ENCODE measurements at regions not wholly inside any gene's neighbourhood (a gene's known extent, or its start where the extent isn't known, plus 50 kb on each side); places are given as distances from the start of the nearest gene placed in this dataset.

DNA sequence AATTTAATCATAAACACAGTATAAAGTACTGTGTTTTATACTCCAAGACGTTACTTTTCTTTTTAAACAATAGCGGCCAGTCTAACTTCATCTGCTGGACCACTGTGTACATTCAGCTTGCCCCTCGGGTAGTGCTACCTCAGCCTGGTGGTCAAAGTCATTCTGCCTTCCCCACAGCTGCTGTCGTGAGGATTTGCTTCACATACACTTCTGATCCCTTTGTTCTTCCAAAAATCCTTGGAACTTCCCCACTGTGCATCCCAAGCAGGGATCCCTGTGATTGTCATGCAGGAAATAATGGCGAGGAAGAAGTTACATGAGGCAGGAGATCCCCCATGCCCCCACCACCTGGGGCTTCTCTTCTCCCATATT lies 234.9 kb upstream of the STARD13 start:
- DNase-seq, result no peak

DNA sequence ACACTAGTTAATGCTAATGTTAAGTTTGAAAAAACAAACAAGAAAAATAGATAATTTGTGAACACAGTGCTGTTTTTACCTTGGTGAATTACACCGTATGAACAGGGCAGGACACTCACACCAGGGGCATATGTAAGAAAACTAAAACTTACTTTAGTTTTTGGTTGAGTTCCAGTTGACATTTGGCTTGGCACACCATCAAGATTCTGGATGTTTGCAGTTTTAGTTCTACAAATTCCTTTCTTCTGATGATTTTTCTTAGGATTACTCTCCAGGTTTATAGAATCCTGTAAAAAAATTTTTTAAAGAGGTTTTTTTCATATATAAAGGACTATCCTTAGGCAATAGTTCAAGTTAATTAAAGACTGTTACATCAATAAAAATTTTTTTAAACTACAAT lies 238.5 kb upstream of the STARD13 start:
- no peak for DNase-seq

DNA sequence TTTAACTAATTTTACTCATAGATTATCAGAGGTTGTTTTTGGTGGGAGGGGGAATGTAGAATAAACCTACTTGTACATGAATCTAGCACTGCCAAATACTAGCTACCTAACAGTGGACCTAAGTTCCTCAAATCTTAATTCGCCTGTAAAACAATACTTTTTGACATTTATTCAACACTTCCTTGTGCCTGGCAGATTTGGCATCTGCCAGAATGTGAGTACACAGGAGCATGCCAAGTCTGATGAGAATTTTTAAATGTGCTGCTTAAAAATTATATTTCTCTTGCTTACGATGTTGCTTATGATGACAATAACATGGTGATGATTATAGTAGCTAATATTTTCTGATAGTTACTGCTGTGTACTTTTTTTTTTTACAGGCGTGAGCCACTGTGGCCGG lies 240.2 kb upstream of the STARD13 start:
- DNase-seq, result no peak

DNA sequence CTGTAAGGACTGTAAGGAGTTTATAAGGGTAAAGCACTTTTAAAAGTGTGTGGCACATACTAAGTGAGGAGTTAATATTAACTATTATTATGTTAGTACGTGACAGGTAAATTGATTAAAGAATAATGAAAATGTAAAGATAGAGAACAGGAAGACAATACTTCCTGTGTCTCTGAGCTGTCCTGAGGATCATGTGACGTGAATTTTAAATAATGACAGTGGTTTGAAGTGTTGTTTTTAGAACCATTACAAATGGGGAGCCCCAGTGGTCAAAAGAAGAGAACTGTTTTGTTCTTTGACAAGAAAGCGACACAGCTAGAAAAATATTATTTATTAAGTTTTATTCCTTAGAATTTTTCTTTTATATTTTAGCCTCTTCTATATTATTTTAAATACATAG lies 241.2 kb upstream of the STARD13 start:
- no peak for DNase-seq

DNA sequence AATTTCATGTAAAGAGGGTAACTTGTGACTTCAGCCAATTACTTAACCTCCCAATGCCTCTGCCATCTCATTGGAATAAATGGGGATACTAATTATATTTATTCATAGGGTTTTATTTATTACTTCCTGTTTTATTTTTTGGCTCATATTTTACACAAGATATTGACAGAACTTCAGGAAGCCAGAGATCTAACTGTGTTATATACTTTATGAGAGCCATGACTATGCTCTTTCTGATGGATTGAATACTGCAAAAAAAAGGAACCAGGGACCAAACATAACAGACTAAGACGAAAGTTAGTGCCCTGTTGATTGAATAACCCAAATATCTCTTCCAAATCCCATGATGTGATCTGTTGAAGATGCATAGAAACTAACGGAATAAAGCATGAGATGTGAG lies 243.3 kb upstream of the STARD13 start:
- DNase-seq, result no peak

DNA sequence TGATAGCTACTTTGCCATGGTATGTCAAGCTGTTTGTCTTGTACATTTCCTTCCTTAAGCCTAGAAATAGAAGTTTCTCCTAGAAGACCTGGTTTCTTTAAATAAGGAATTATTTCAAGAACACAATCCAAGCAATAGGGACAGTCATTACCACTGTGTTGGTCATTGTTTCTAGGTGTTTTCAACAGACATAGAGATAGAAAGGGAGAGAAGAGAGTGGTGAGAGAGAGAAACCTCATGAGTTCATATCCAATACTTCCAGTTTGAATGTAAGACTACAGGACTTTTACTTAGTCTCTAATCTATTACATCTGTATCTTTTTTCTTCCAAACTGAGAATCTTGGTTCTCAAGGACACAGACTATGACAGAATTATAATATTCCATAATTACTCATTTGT lies 245.9 kb upstream of the STARD13 start:
- DNase-seq, result no peak

DNA sequence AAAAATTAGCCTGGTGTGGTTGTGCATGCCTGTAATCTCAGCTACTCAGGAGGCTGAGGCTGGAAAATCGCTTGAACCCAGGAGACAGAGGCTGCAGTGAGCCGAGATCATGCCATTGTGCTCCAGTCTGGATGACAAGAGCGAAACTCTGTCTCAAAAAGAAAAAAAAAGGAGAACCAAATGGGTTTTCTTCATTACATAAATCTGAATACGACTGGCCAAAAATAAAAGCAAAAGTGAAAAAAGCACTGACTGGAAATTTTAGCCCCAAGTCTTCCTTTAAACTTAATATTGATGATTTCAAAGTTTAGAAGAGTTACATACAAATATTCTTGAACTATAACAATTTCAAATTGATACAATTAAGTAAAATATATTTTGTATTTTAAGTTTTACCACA lies 249.5 kb upstream of the STARD13 start:
- DNase-seq, result no peak

DNA sequence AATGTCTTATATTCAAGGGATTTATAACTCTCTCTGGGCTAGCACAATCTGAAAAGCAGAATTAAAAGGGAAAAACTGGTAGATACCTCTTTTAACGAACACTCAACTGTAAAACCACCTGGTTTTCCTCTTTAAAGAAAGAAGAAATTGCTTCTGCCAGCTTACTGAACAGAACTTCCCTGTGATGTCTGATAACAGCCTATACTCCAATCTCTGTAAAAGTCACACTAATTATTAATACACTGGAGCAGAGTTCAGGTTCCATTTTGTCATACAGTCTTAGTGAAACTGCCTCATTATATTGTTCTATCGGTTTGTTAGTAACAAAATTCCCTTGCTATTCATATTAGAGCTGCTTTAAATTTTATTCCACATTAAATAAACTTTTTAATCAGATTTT lies 251.0 kb upstream of the STARD13 start:
- no peak for DNase-seq

DNA sequence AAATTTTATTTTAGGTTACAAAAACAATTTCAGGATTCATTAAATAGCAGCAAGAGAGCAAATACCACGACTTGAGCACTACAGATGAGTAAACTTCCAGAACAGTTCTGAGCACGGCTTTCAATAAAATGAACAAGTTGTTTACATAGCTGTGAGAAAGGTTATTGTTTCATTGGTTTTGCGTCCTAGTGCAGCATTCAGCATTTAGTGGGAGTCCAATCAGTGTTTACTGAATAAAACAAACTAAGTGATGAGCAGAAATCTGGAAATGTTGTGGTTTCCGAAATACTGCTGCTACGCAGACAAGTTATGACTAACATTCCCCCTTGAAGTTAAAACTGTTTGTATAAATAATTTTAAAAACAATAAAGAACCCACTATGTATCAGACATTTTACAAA lies 251.5 kb upstream of the STARD13 start:
- no peak for DNase-seq

DNA sequence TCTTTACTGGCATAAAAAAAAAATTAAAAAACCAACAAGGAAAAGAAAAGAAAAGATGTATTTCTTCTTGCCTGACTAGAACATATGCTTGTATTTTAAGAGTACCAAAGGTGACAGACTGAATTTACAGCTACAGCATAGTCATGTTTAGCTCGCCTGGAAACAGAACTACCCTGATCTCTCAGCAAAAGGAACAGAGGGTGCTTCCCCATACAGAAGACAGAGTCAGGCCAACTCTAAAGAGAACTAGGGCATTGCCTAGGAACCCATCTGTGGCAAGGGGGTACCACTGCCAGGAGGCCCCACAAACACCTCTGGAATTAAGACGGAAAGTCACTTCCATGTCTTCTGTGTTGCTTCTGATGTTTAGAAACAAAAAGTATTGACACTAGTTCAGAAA lies 252.1 kb upstream of the STARD13 start:
- no peak for DNase-seq

DNA sequence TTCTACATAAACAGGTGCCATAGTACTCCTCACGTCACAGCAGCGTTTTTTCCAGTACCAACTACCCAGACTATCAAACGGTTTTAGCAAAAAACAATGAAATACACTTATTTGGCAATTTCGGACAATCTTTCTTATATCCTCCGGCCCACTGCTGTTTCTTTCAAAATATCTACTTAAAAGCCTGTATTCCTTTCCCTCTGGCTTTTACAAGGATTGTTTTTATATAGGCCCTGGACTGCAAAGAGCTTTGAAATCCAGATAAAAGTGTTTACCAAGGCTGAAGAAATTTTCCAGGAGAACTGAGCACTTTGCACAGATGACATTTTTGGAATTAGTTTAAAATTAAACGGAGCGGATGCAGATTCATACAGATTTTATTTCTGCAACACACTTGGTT lies 255.9 kb upstream of the STARD13 start:
- no peak for DNase-seq

DNA sequence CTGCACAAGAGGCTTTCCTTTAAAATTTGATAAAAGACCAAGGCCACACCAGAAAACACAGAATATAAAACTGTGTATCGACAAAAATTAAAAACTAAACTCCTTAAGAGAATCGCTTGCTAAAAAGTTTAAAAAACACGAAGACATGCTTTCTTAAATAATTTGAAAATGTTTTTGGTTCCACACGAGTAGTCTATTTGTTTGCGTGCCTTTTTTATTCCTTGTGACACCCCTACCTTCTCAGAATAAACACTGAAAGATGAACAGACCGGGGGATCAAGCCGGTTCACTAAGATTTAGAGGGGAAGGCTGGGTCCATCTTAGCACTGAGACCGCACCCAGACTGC lies 256.4 kb upstream of the STARD13 start:
- DNase-seq, result no peak

DNA sequence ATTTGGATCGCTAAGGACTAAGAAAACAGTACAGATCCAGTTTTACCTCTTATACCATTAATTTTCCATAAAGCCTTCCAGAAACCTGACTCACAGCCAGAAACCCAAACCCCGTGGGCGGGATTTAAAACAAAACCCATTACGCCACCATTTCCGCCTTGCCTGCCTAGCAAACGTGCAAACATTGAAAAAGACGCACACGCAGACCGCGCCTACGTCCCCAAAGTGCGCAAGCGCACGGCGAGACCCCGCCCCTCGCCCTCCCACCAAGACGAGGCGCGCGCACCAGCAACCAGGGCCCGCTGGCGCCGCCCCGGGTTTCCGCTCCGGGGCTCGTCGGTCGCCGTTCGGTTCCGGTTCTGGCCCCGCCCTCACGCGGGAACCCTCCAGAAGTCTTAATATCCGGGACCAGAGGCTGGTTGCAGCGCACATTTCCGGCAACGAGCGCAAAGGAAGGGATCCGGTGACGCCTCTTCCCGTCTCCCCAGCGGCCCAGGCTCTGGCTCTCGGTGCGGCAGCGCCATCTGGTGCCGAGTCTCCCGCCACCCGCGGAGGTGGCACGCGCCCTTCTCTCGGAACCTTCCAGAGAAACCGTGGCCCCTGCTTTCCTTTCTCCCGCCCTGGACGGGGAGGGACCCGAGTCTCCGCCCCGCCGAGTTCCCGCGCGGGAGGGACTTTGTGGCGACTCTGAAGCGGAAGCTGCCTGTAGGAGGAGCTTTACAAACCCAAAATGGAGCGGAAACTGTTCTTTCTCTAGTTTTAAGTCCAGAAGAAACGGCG lies 256.9 kb upstream of the STARD13 start:
- peak; percentile 95 for DNase-seq

DNA sequence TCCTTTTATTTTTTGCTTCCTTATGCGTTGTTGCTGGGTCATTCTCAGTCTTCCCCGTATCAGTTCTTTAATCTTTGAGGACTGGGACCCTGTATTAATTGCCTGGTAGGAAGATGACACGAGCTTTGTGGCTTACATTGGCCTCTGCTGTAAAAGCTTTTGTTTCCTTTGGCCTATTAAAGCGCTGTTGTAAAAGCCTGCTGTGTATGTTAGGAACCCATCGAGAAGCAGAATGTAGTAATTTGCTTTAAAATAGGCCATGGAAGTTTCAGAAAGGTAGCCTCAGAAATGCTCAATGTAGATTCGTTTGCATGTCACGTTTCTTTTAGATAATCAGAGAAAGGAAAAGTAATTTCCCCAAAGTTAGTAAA lies 257.5 kb upstream of the STARD13 start:
- DNase-seq, result peak; percentile 73

DNA sequence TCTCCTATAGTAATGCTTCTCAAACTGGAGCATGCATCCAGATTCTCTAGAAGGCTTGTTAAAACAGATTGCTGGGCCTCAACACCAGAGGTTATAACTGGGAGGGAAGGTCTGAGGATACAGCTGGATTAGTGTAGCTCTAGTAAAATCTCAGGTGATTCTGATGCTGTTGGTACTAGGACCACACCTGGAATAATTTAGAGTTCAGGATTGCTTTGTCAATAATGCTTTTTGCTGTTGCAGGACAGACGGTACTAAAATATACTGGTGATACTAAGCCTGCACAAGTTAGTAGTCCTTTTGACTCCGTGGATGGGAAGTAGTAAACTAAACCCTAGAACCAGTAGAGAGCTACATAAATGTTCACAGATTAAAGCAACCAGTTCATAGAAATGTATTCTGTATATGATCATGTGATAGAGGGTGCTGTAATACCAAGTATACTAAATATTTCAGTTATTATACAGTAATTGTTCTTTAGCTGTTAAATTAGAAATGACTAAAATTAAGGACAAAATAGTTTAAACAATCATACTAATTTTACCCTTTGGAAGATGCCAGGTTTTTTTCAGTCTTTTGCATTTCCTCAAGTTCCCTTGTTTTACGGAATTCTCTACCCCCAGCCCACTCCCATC lies 258.2 kb upstream of the STARD13 start:
- DNase-seq, result peak; percentile 44

DNA sequence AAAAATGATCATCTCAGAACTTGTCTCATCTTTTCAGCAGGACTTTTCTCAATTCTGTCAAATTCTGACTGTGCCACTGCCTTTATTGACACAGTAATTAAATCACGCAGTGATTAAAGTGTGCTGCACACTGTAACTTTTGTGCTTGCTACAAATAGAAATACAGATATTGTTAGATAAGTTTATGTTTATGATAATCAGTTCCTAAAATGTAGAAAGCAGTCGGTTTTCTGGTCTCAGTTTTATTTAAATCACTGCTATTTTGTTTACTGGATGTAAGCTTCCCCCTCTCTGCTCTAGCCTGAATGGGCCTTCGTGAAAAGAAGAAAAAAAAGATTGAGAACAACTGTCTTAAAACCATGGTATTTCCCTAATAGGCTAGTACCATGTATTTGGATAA lies 258.8 kb upstream of the STARD13 start:
- no peak for DNase-seq

DNA sequence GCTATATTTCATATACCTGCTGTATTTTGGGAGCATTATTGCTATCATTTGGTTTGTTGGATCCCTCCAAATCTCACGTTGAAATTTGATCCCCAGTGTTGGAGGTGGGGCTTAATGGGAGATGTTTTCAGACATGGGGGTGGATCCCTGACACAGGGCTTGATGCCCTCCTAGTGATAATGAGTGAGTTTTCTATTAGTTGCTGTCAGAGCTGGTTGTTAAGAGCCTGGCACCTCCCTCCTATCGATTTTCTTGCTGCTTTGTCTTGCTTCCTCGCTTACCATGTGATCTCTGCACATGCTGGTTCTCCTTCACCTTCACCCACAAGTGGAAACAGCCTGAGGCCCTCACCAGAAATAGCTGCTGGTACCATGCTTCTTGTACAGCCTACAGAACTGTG lies 259.9 kb upstream of the STARD13 start:
- peak; percentile 26 for DNase-seq

DNA sequence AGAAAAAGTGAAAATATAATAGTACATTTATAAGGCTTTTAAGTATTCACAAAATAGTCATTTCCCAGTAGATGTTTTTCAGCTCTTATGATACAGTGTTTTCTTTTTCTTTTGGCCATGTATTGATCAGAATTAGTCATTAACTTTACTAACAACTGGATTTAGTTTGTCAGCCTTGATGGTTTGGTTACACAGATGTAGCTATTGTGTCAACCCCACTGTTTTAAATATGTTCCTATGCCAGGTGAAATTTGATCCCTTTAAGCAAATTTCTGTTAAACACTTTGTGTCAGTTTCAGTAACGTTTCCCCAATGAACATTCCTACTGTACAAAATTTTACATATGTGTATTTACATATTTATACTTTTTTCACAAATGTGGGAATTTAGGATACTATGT lies 261.5 kb upstream of the STARD13 start:
- DNase-seq, result no peak

DNA sequence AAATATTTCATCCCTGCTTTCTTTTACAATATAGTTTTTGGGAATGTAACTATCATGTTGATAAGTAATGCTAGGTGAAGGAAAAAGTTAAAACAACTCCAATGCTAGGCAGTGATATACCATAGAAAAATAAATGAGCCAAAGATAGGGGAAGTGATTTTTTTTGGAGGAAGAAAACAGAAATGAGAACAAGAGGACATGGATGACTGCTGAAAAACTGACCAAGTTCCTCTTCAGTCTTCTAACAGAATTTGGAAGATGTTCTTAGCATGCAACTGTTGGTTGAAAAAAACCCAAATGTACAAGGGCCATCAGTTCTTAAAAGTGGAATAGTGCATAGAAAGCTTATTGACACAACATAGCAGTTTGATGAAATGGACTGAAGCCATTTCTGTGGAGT lies 262.5 kb upstream of the STARD13 start:
- no peak for DNase-seq

DNA sequence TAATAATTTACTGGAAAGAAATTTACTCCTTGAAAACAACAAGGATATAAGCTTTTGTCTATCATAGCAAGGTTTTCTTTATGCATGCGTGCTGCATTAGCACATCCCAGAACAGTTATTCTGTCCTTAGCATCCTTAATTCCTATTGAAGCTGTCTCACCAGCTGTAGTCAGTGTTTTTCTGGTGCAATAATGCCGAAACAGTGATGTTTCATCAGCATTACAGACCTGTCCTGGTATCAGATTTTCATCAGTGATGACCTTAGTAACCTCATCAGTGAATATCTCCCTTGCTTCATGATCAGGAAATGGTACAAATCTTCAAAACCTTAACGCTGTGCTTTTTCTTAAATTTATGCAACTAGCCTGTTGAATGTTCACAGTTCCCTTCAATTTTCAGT lies 264.7 kb upstream of the STARD13 start:
- DNase-seq, result no peak

DNA sequence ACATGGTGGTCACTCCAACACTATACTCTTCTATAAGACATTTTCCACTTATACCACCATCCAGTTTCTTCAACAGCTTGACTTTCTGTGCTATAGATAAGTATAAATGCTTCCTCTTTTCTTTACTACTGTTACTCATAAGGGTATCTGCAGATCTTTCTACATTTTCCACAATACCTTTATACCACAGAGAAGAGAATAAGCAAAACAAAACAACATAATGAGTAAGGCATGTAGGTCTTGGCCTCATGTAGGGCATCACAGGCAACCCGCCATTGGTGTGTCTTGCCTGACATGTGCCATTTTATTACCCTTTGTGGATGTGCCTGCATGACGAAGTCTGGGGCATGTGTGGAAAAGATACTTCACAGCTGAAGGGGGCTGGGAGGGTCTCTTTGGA lies 265.3 kb upstream of the STARD13 start:
- no peak for DNase-seq

DNA sequence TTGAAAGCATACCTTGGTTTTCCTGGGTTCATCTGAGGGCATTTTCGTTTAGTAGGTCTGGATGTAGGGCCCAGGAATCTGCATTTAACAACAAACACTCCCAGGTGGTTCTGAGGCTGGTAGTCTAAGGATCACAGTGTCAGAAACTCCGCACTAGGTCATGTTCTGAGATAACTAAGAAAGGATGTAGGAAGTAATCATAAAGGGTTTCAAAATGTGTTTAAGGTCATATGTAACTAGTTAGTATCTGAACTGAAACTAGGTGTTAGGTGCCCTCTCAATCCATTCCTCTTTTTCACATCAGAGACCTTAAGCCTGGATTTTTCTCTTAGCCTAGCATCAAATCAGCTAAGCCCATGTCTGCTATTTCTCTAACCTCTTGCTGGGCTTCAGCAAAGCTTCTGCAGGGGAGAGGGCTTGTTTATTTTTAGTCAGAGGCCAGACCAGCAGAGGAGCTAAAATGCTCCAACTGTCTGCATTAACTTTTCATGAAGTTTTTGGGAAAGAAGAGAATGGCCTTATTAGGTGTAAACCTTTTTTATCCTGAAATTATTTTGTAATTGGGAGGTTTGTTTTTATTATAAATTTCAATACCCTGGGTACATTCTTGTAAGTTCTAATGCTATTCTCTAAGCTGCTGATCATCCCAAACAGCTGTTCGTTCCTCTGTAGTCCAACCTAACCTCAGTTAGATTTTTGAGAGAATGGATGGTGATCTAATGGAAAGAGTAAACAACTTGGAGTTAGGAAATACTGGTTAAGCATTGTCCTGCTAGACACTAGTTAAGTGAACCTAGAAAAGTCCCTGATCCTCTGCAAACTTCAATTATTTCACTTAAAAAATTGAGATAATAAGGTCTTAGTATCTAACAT lies 262.8 kb upstream of the RFC3 start:
- DNase-seq, result no peak

DNA sequence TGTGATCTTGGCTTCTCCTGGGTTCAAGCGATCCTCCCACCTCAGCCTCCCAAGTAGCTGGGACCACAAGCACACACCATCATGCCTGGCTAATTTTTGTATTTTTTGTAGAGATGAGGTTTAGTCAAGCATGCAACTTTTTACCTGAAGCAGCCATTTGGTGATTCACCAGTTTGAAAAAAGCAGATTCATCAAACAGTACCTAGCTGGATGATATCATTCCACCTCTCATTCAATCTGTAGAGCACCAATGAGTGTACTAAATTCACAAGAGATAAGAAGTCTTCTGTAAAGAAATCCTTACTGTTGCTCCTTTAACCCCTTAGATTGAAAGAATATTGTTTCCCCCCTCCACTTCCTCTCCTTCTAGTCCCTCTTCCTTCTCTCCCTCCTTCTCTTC lies 261.1 kb upstream of the RFC3 start:
- DNase-seq, result no peak

DNA sequence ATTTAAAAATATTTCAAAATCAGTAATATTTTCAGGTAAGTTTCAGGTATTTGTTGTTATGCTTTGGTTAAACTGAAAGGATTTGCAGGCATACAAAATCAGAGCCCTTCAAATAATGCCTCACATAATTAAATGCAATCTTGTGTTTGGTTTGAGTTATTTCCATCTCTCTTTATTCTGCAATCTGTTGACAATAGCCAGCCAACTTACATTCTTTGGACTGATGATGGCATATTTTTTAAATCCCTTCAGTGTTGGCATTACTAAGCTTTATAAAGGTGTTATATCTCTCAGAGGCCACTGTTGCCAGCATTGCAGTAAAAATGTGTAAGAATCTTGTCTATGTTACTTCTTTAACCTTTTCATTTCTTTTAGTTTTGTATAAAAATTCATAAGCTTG lies 257.2 kb upstream of the RFC3 start:
- DNase-seq, result no peak
